ENCODE measurements at regions not wholly inside any gene's neighbourhood (a gene's known extent, or its start where the extent isn't known, plus 50 kb on each side); places are given as distances from the start of the nearest gene placed in this dataset.

DNA sequence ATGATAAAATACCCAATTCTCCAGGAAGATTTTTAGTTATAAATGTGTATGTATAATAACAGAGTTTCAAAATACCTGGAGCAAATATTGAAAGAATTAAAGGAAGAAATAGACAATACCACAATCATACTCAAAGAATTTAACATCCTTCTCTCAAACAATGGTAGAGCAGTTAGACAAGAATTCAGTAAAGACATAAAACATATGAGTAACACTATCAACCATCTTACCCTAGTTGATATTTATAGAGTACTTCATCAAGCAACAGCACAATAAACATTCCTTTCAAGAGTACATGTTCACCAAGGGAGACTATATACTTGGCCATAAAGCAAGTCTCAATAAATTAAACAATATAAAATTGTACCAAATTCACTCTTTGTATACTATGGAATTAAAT, 108.4 kb downstream of the DLEU7 start:
- H3K4me3 ChIP-seq (ENCODE audit: low read depth, low read length): no peak overlapping the region
- in situ Hi-C loops (cut with HindIII; ENCODE audit: low sequenced_read_pairs): no loop called here
- TF ChIP-seq, protein P1, sequence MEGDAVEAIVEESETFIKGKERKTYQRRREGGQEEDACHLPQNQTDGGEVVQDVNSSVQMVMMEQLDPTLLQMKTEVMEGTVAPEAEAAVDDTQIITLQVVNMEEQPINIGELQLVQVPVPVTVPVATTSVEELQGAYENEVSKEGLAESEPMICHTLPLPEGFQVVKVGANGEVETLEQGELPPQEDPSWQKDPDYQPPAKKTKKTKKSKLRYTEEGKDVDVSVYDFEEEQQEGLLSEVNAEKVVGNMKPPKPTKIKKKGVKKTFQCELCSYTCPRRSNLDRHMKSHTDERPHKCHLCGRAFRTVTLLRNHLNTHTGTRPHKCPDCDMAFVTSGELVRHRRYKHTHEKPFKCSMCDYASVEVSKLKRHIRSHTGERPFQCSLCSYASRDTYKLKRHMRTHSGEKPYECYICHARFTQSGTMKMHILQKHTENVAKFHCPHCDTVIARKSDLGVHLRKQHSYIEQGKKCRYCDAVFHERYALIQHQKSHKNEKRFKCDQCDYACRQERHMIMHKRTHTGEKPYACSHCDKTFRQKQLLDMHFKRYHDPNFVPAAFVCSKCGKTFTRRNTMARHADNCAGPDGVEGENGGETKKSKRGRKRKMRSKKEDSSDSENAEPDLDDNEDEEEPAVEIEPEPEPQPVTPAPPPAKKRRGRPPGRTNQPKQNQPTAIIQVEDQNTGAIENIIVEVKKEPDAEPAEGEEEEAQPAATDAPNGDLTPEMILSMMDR (IDR thresholded peaks at IDR 0.05; ENCODE audit: low read depth, low read length, missing control alignments): no peak
- no peak for DNase-seq (ENCODE audit: low read depth)

DNA sequence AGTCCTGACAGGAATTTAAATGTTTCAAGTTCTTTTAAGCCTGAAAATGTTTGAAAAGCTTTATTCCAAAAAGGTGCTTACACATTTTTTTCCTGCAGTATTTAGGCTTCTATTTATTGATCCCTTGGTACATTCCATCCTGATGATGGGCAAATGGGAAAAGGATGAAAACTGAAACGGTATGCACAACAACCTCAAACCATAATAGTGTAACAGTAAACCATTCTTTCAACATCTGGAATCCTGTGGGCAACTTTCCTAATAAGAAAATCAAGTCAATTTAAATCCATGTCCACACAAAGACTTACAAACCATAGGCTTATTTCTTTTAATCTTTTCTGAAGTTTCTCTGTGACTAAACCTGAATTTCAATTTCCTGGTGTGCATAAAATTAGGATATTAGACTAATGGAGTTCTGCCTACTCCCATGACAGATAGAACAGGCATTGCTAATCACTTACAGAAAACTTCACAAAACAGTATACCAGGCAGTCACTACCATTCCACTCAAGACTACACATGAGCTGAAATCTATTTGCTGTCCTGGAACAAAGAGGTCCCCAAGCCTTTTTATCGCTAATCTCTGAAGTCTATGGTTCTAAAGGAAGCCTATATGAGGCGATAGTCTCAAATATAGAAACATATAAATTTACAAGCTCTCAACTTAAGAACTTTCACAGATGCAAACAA, 103.3 kb downstream of the DLEU7 start:
- in situ Hi-C loops (cut with HindIII; ENCODE audit: low sequenced_read_pairs): no loop called here
- H3K4me3 ChIP-seq (ENCODE audit: low read depth, low read length): no peak overlapping the region
- TF ChIP-seq, protein P1 (IDR thresholded peaks at IDR 0.05; ENCODE audit: low read depth, low read length, missing control alignments): no peak
- no peak for DNase-seq (ENCODE audit: low read depth)

DNA sequence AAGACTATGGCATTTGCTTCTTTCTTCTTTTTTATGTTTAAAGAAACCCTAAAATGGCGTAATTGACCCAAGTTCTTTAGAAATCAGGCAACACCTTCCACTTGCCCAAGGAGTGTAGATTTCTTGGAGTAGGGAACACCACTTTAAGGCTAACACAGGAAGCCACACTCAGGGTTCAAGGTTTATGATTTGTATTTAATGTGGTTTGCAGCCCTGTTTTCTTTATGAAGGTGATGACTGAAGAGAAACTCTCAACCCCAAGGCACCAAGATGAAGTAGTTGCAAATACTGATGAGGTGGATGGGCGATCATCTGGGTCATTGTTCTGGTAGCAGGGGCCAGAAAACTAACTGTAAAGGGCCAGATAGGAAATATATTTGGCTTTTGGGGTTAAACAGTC, 101.1 kb downstream of the DLEU7 start:
- TF ChIP-seq, protein P1 (IDR thresholded peaks at IDR 0.05; ENCODE audit: low read depth, low read length, missing control alignments): no peak
- H3K4me3 ChIP-seq (ENCODE audit: low read depth, low read length): no peak overlapping the region
- in situ Hi-C loops (cut with HindIII; ENCODE audit: low sequenced_read_pairs): no loop called here
- no peak for DNase-seq (ENCODE audit: low read depth)

DNA sequence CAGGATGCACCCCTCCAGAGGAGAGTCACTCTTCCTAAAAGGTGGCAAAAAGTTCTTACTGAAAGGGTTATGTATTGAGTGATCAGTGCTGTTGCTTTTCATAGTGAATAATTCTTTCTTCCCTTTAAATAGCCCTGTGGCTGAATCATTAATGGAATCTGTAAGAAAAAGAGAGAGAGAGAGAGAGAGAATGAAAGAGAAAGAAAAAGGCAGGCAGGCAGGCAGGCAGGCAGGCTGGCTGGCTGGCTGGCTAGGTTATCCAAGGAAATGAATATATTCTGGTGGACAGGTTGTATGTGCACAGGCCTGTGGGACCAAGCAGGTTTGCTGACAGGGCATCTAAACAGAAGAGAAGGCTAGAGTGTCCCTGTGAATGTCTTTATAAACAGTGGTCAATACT, 100.5 kb downstream of the DLEU7 start:
- in situ Hi-C loops (cut with HindIII; ENCODE audit: low sequenced_read_pairs): no loop called here
- TF ChIP-seq, protein P1 (IDR thresholded peaks at IDR 0.05; ENCODE audit: low read depth, low read length, missing control alignments): no peak
- DNase-seq (ENCODE audit: low read depth): no peak
- H3K4me3 ChIP-seq (ENCODE audit: low read depth, low read length): no peak overlapping the region

DNA sequence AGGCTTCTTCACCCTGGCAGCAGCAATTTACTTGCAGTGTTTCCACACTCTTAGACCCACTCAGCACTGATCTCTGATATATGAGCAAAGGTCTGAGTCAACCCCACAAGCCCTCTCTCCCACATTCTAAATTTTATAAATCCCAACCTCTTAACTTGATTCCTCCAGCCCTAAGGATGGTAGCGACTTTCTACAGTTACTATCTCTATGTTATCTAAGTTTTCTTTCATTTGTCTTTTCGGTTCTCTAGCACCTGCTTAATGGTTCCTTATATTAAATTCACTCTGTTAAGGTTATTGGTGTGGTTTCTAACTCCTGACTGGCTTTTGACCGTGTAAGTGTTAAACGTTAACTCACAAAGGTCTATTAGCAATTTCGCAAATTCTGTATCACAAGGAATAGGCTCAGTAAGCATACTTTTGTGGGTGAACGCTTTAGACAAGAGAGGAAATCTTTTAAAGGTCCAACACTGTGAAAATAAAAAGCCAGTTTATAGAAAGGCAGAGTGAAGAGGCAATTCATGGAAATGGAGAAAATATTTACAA, 99.3 kb downstream of the DLEU7 start:
- in situ Hi-C loops (cut with HindIII; ENCODE audit: low sequenced_read_pairs): no loop called here
- TF ChIP-seq, protein P1 (IDR thresholded peaks at IDR 0.05; ENCODE audit: low read depth, low read length, missing control alignments): no peak
- no peak for DNase-seq (ENCODE audit: low read depth)
- H3K4me3 ChIP-seq (ENCODE audit: low read depth, low read length): no peak overlapping the region

DNA sequence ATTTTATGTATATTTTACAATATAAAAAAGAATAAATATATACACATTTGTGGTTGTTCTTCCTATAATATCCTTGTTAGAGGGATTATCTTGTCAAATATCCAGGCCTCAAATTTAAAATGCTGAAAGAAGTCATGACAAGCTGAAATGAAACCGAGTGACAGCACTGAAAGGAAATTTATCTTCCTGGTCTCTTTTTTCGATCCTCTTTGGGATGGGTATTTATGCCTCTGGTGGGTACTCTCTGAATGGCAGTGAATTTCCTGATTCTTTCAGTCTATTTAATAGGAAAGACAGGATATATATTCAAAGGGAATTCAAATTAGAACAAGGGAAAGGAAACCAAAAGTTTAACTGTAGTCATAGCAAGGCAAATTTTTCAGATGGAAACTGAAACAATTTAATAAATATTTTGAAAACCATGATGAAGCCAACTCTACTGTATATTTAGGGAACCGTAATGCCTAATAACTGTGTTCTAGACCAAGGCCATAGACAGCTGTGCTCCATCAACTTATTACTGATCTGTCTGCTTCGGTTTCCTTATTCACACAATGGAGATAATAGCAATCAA, 97.9 kb downstream of the DLEU7 start:
- no peak overlapping the region for H3K4me3 ChIP-seq (ENCODE audit: low read depth, low read length)
- TF ChIP-seq, protein P1 (IDR thresholded peaks at IDR 0.05; ENCODE audit: low read depth, low read length, missing control alignments): no peak
- DNase-seq (ENCODE audit: low read depth): no peak
- in situ Hi-C loops (cut with HindIII; ENCODE audit: low sequenced_read_pairs): no loop called here

All from astrocyte of the cerebellum (primary cell).